ENCODE measurements at regions not wholly inside any gene's neighbourhood (a gene's known extent, or its start where the extent isn't known, plus 50 kb on each side); places are given as distances from the start of the nearest gene placed in this dataset.

DNA sequence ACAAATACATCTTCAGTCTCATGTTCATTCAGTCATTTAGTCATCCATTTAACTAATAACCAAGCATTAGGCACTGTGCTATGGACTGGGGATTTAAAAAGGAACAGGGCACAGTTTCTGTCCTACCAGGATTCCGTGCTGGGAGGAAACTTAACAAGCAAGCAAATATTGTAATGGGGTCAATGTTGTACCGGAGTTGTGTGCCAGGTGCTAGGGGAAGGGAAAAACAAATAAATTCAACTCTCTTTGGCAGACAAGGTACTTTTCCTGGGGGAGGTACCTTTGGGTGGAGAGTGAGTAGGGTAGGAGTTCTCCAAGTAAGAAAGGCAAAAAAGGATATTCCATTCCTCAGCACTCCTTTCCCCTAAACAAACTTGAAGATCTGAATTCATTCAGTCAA lies 90.3 kb downstream of the OLIG3 start:
- no peak overlapping the region for H2BK12ac ChIP-seq (ENCODE audit: low read depth, low read length)
- no peaks in the 10 kb centered on the region for H3K36me3 ChIP-seq (ENCODE audit: control insufficient read depth in 2 of 4, insufficient read depth in 4 of 4, low read length in 3 of 4)
- no peak overlapping the region for H3K18ac ChIP-seq (ENCODE audit: extremely low read depth, low read length)
- no peak overlapping the region for H3K4ac ChIP-seq (replicated peaks; ENCODE audit: insufficient read length, low read depth, low read length)
- no peak overlapping the region for H2BK15ac ChIP-seq (ENCODE audit: low read length)
- no peak overlapping the region for H4K8ac ChIP-seq (ENCODE audit: extremely low read depth, insufficient read depth, low read length)
- no peaks in the 10 kb centered on the region; the same call in 1 of the 2 replicates for H3K79me1 ChIP-seq (ENCODE audit: low read depth, low read length)
- 86% methylated on average over 2 of the region's 2 CpGs; no CpG with 5 or more reads in 1 of the 2 experiments for WGBS, 2 experiments (ENCODE audit: extremely low coverage in 1 of 2, insufficient coverage in 1 of 2, insufficient read length in 1 of 2, insufficient replicate concordance in 2 of 2, low coverage in 1 of 2, low lambda C conversion rate in 2 of 2, missing lambda C conversion rate in 1 of 2)
- H2BK5ac ChIP-seq (ENCODE audit: low read depth, low read length) = no peak overlapping the region
- no peak overlapping the region for H3K9ac ChIP-seq (replicated peaks in 1 of 4; ENCODE audit: extremely low read depth in 1 of 4, low read depth in 3 of 4, low read length in 3 of 4)
- no peak overlapping the region for H2AK5ac ChIP-seq (ENCODE audit: low read depth, low read length)
- no peak overlapping the region for H2BK120ac ChIP-seq (replicated peaks; ENCODE audit: low read depth, low read length)
- H3K4me3 ChIP-seq (ENCODE audit: extremely low read depth in 1 of 4, insufficient read depth in 2 of 4, low read depth in 3 of 4, low read length in 4 of 4) = no peak overlapping the region
- no peaks in the 10 kb centered on the region for H3K79me2 ChIP-seq (ENCODE audit: control insufficient read depth in 1 of 2, insufficient read depth in 2 of 2, low read length in 2 of 2)
- no peaks in the 10 kb centered on the region for H3K9me3 ChIP-seq (ENCODE audit: insufficient read depth in 2 of 2, low read depth in 1 of 2, low read length in 1 of 2)
- H2BK20ac ChIP-seq (ENCODE audit: low read length) = no peak overlapping the region
- no peak overlapping the region for H3K4me2 ChIP-seq (ENCODE audit: insufficient read depth in 1 of 2, low read depth in 2 of 2, low read length in 2 of 2)
- DNase-seq (ENCODE audit: low read depth in 1 of 2, low spot score in 2 of 2) (no peak), FAIRE-seq (no peak)
- H3K56ac ChIP-seq (replicated peaks; ENCODE audit: insufficient read length, low read depth, low read length) = no peak overlapping the region
- H3K14ac ChIP-seq (ENCODE audit: insufficient read length) = no peak overlapping the region
- no peak overlapping the region for H2AFZ ChIP-seq (ENCODE audit: low read length)
- H3K4me1 ChIP-seq (replicated peaks in 1 of 4; ENCODE audit: control insufficient read depth in 3 of 4, insufficient read depth in 4 of 4, low read length in 3 of 4) = peaks cover 0 to 3% (median 0%) of the 10 kb centered on the region in 4 experiments; a peak in 2 of 7 replicates
- no peak overlapping the region for H3K23ac ChIP-seq (ENCODE audit: insufficient read length)
- no peak overlapping the region for H4K91ac ChIP-seq (replicated peaks; ENCODE audit: insufficient read length, low read length)
- no peak overlapping the region for H3K27ac ChIP-seq (ENCODE audit: low read depth, low read length)
- no peak overlapping the region for H4K5ac ChIP-seq (ENCODE audit: insufficient read length, low read depth, low read length)
- ChIA-PET CTCF (ENCODE audit: partially characterized antibody) (no interaction called here), POLR2A (ENCODE audit: partially characterized antibody) (no interaction called here)
- no peaks in the 10 kb centered on the region for H3K23me2 ChIP-seq (ENCODE audit: low read depth, low read length)
- no peaks in the 10 kb centered on the region for H4K20me1 ChIP-seq (replicated peaks in 1 of 2; ENCODE audit: control insufficient read depth in 1 of 2, insufficient read depth in 2 of 2, low read length in 2 of 2)
- H3K27me3 ChIP-seq (replicated peaks in 1 of 4; ENCODE audit: control insufficient read depth in 3 of 4, extremely low read depth in 1 of 4, insufficient read depth in 3 of 4, low read length in 3 of 4) = no peaks in the 10 kb centered on the region
- TF ChIP-seq JUND (IDR thresholded peaks at IDR 0.05; ENCODE audit: low read length) (no peak), RBBP5 (IDR thresholded peaks at IDR 0.05; ENCODE audit: borderline replicate concordance, low read depth, low read length) (no peak), PHF8 (conservative IDR thresholded peaks at IDR 0.05; ENCODE audit: low read depth, low read length) (no peak), RNF2 (IDR thresholded peaks at IDR 0.05; ENCODE audit: borderline replicate concordance, low read depth, low read length, missing control alignments, poor library complexity, severe bottlenecking) (no peak), HDAC2 (IDR thresholded peaks at IDR 0.05; ENCODE audit: borderline replicate concordance in 1 of 2, low read depth in 2 of 2, low read length in 2 of 2) (no peak), SAP30 (IDR thresholded peaks at IDR 0.05; ENCODE audit: insufficient read depth, insufficient replicate concordance, low read length) (no peak), GTF2F1 (IDR thresholded peaks at IDR 0.05; ENCODE audit: borderline replicate concordance, low read depth, low read length) (no peak)
- TF ChIP-seq, protein P1, sequence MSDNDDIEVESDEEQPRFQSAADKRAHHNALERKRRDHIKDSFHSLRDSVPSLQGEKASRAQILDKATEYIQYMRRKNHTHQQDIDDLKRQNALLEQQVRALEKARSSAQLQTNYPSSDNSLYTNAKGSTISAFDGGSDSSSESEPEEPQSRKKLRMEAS (IDR thresholded peaks at IDR 0.05) = no peak

All from H1 (cell line).